C4-2B (cell line): ENCODE measurements at regions not wholly inside any gene's neighbourhood (a gene's known extent, or its start where the extent isn't known, plus 50 kb on each side); places are given as distances from the start of the nearest gene placed in this dataset.

Experiments
- CTCF ChIP-seq: fragments of 450-650 bp; conservative IDR thresholded peaks from 2 replicates; pipeline ENCODE4 v1.5.1; 2017; ENCODE audit warnings: mild to moderate bottlenecking
- ZFX ChIP-seq: fragments of 450-650 bp; IDR thresholded peaks from 2 replicates; pipeline ENCODE4 v1.6.1; 2017

- TF ChIP-seq CTCF (no peak), ZFX (no peak)
Measured at GRCh38 chrX:68914479-68914946, 85.7 kb downstream of the EFNB1 start.
